ENCODE measurements at regions not wholly inside any gene's neighbourhood (a gene's known extent, or its start where the extent isn't known, plus 50 kb on each side); places are given as distances from the start of the nearest gene placed in this dataset.
"Not testable (repeated sequence)": the region's sequence is repeated elsewhere in the genome, so short reads cannot be mapped to it uniquely, and the experiment has no call there.

DNA sequence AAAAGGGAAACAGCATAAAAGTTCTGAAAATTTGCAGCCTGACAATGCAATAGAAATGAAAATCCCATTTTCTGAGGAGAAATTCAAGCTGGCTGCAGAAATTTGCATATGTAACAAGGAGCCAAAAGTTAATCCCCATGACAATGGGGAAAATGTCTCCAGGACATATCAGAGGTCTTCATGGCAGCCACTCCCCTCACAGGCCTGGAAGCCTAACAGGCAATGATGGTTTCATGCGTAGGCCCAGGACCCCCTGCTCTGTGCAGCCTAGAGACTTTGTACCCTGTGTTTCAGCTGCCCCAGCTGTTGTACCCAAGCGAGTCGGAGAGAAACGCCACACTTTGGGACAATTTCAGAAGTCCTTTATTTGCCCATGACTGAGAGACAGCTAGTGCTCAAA, 701.3 kb upstream of the KLHL1 start:
- no peak for DNase-seq (ENCODE audit: insufficient read length, low spot score)
- no peak for FAIRE-seq
- TF ChIP-seq POLR2A (IDR thresholded peaks at IDR 0.05; ENCODE audit: low read depth, low read length) = no peak

DNA sequence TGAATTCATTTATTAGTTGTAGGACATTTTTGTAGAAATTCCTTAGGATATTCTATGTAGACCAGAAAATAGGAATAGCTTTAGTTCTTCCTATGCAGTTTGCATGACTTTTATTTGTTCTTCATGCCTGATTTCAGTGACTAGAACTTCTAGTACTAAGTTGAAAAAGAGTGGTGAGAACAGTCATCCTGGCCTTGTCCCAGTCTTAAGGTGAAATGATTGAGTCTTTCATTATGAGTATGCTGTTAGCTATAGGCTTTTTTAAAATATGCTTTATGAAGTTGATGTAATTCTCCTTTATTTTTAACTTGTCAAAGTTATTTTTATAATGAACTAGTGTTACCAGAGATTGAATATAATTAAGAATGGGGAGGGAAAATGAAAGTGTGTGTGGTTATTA, 690.1 kb upstream of the KLHL1 start:
- FAIRE-seq (no peak), DNase-seq (ENCODE audit: insufficient read length, low spot score) (no peak)
- no peak for TF ChIP-seq POLR2A (IDR thresholded peaks at IDR 0.05; ENCODE audit: low read depth, low read length)

DNA sequence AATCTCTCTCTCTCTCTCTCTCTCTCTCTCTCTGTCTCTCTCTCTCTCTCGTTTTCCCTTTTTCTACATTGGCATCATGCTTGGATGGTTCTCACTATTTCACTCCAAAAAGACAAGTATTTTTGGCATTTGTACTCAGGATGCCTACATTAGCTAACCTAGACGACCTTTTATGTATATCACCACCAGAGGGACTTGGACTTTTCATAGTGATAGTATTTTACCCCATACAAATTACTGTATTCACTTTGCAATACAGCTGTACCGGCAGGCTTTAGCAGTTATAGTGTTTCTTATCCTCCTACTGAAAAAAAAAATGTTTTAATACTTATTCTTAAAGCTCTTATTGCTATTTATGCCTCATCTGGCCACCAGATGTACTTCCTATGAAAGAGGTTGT, 687.2 kb upstream of the KLHL1 start:
- TF ChIP-seq POLR2A (IDR thresholded peaks at IDR 0.05; ENCODE audit: low read depth, low read length) = no peak
- FAIRE-seq (no peak), DNase-seq (ENCODE audit: insufficient read length, low spot score) (no peak)

DNA sequence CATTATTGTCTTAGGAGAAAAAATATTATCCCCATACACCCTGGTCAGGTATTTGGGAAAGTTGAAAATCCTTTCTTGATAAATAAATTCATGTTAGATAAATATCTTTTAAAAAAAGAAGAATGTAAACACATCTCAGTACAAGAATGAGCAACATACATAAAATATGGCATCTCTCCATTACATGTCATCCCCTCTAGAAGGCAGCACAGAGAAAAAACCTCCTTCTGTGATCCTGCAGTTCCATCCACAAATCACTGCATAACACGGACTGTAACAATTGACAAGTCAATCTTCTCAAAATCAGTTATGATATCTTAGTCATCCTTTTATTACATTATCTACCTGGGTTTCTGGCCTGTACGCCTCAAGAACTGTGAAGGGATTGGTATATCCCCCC, 683.9 kb upstream of the KLHL1 start:
- DNase-seq (ENCODE audit: insufficient read length, low spot score) (no peak), FAIRE-seq (no peak)
- no peak for TF ChIP-seq POLR2A (IDR thresholded peaks at IDR 0.05; ENCODE audit: low read depth, low read length)

- no peak for TF ChIP-seq POLR2A (IDR thresholded peaks at IDR 0.05; ENCODE audit: low read depth, low read length)
- no peak for DNase-seq (ENCODE audit: insufficient read length, low spot score)
- no peak for FAIRE-seq
These were observed 681.5 kb upstream of the KLHL1 start for GRCh38 chr13:70789751-70790150.

DNA sequence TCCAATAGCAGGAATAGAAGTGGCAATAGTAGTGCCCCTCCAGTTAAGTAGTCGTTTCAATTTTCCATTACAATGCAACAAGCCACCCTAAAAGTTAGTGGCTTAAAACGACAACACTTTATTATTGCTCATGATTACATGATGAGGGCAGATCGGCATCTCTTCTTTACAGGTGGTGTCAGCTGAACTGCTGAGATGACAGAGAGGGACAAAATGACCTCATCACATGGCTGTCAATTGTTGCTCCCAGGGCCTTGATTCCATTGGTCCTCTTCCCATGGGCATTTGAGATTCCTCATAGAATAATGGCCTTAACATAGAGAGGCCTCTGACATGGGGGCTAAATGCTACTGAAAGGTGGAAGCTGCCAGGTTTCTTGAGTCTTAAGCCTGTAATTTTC, 679.8 kb upstream of the KLHL1 start:
- TF ChIP-seq POLR2A (IDR thresholded peaks at IDR 0.05; ENCODE audit: low read depth, low read length) = no peak
- FAIRE-seq (no peak), DNase-seq (ENCODE audit: insufficient read length, low spot score) (no peak)

DNA sequence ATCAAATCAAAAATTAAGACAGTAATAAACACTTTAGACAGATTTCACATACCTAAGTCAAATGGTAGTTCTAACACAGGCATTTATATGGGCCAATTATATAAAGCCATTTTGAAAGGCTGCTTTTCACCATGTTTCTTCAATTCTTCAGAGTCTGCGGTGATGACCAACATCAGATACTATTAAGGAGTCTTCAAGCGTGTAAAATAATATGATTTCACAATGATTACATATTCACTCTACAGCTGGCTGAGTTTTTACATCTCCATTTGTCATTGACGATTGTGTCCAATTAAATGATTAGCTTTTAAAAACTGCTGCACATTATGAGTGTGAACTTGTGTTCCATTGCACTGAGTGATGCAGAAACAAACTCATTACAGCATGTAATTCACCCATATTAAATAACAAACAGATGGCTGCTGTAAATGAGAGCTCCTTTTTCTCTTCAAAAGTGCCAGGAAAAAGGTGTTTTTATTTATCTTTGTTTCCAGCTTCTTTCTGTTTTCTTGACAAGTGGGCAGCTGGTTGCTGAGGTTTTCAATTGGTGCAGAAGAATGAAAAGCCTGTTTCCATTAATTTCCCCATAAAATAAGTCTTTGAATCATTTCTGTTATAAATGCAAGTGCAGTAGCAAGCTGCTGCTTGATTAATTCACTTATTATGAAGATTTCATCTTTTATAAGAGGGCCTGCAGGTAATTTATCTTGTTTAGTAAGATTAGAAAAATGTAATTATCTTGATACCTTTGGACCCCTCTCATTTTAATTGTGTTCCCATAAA, 676.1 kb upstream of the KLHL1 start:
- DNase-seq (ENCODE audit: insufficient read length, low spot score) (no peak), FAIRE-seq (no peak)
- no peak for TF ChIP-seq POLR2A (IDR thresholded peaks at IDR 0.05; ENCODE audit: low read depth, low read length)

DNA sequence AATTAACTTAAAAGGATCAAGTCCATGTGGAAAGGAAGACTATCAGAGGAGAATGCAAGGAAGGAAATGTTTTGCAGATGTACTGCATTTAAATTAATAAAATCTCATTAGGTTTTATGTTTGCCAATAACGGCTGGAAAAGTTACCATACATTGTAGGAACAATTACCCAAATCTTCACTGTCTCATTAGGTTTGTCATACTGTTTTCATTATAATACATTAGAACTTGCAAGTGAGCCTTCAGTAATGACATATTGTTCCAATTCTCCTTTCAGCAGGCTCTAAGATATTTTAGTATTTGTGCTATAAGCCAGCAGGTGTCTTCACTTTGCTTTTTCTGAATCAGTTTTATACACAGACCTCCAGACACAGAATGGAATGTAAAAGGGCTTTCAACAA, 661.6 kb upstream of the KLHL1 start:
- no peak for FAIRE-seq
- no peak for TF ChIP-seq POLR2A (IDR thresholded peaks at IDR 0.05; ENCODE audit: low read depth, low read length)
- DNase-seq (ENCODE audit: insufficient read length, low spot score) = no peak

- TF ChIP-seq POLR2A (IDR thresholded peaks at IDR 0.05; ENCODE audit: low read depth, low read length) = no peak
- DNase-seq (ENCODE audit: insufficient read length, low spot score) (no peak), FAIRE-seq (no peak)
These were observed 650.7 kb upstream of the KLHL1 start for GRCh38 chr13:70758932-70759331.

- FAIRE-seq (no peak), DNase-seq (ENCODE audit: insufficient read length, low spot score) (no peak)
- TF ChIP-seq POLR2A (IDR thresholded peaks at IDR 0.05; ENCODE audit: low read depth, low read length) = no peak
These were observed 647.8 kb upstream of the KLHL1 start for GRCh38 chr13:70756088-70756487.

DNA sequence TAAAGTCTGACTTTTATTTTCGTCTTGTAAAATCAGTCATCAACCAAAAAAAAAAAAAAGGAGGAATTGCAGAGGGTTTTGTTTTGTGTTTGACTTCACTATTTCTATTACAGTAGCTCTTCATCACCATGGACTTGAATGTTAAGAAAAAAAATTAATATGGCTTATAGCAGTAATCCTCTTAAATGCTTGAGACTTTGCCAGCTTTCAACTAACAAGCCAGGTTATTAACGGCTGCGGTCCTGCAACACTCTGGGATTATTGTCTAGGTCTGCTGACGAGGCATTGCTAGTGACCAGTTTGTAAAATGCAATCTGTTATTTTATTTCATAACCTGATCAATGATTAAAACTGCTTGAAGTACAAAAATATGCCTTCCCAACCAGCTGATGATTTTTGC, 647.2 kb upstream of the KLHL1 start:
- no peak for DNase-seq (ENCODE audit: insufficient read length, low spot score)
- TF ChIP-seq POLR2A (IDR thresholded peaks at IDR 0.05; ENCODE audit: low read depth, low read length) = no peak
- FAIRE-seq = no peak

DNA sequence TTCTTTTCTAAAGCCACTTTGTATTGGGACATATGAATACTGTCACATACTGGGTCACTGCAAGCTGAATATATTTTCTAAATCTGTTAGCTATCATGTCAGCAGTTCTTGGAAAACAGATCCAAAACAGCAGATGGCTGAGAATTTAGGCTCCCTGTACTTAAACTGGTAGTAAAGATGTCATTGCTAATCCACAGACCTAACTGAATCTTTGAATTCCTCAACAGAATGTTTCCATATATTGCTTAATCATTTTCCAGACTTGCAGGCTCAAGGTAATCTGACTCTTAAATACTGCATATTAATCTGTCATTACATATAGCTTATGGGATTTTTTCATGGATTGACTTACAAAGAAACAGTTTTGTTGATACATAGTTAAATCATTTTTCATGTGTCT, 639.0 kb upstream of the KLHL1 start:
- no peak for FAIRE-seq

DNA sequence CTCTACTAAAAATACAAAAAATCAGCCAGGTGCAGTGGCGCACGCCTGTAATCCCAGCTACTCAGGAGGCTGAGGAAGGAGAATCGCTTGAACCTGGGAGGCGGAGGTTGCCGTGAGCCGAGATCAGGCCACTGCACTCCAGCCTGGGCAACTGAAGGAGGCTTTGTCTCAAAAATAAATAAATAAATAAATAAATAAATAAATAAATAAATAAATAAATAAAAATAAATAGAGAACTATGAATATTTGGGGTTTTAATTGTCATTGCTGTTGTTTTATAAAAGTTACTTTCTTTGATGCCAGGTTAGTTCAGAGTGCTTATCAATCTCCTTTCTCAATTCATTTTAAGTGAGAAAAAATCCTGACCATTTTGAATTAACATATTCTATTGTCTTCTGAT, 638.2 kb upstream of the KLHL1 start:
- not testable (repeated sequence) for FAIRE-seq; DNase-seq (ENCODE audit: insufficient read length, low spot score)

More for the DNA sequence above, 639.0 kb upstream of the KLHL1 start:
- DNase-seq (ENCODE audit: insufficient read length, low spot score) = no peak
- no peak for TF ChIP-seq POLR2A (IDR thresholded peaks at IDR 0.05; ENCODE audit: low read depth, low read length)

GRCh38 chr13:70736622-70737317, 628.5 kb upstream of the KLHL1 start:
- DNase-seq (ENCODE audit: insufficient read length, low spot score) = no peak
- FAIRE-seq = no peak

GRCh38 chr13:70732611-70733010, 624.4 kb upstream of the KLHL1 start:
- DNase-seq (ENCODE audit: insufficient read length, low spot score) = no peak
- no peak for FAIRE-seq

More at GRCh38 chr13:70736622-70737317, 628.5 kb upstream of the KLHL1 start:
- no peak for TF ChIP-seq POLR2A (IDR thresholded peaks at IDR 0.05; ENCODE audit: low read depth, low read length)

More at GRCh38 chr13:70732611-70733010, 624.4 kb upstream of the KLHL1 start:
- TF ChIP-seq POLR2A (IDR thresholded peaks at IDR 0.05; ENCODE audit: low read depth, low read length) = no peak
